GM23338 (cell line): ENCODE measurements at regions not wholly inside any gene's neighbourhood (a gene's known extent, or its start where the extent isn't known, plus 50 kb on each side); places are given as distances from the start of the nearest gene placed in this dataset.

Experiments used
- ATAC-seq: fragments of 200-7000 bp; cut with Tn5 transposase; 3 replicates; pipeline ENCODE4 v1.9.1; 2020
- DNase-seq: peaks from one replicate; pipeline ENCODE4 v3.0.0-alpha.2; 2015; ENCODE audit warnings: low spot score
- H2AFZ ChIP-seq: fragments of 200-600 bp; sonication (generic); 2 replicates; pipeline ENCODE4 v1.8.0; 2016; ENCODE audit warnings: antibody characterized with exemption, mild to moderate bottlenecking, moderate library complexity
- H3F3A ChIP-seq: fragments of 200-600 bp; sonication (generic); replicated peaks from 2 replicates; pipeline ENCODE4 v1.8.0; 2017; ENCODE audit warnings: antibody characterized with exemption, mixed run types, low read depth
- H3K27ac ChIP-seq: fragments of 200-600 bp; sonication (generic); 2 replicates; pipeline ENCODE4 v1.6.1; 2016; ENCODE audit warnings: low read depth
- H3K27me3 ChIP-seq: fragments of 200-600 bp; sonication (generic); 2 replicates; pipeline ENCODE4 v1.8.0; 2016; ENCODE audit warnings: mild to moderate bottlenecking, mixed run types, moderate library complexity; ENCODE audit not compliant: insufficient read depth
- H3K36me3 ChIP-seq: fragments of 200-600 bp; sonication (generic); 2 replicates; pipeline ENCODE4 v1.8.0; 2016; ENCODE audit warnings: mild to moderate bottlenecking; ENCODE audit not compliant: insufficient read depth
- H3K4me1 ChIP-seq: fragments of 200-600 bp; sonication (generic); 2 replicates; pipeline ENCODE4 v1.8.0; 2016; ENCODE audit warnings: mild to moderate bottlenecking, moderate library complexity; ENCODE audit not compliant: insufficient read depth
- H3K4me2 ChIP-seq: fragments of 200-600 bp; sonication (generic); 2 replicates; pipeline ENCODE4 v1.7.1; 2017; ENCODE audit warnings: mixed run types
- H3K4me3 ChIP-seq: fragments of 200-600 bp; sonication (generic); 2 replicates; pipeline ENCODE4 v1.6.1; 2016; ENCODE audit warnings: mixed run types
- H3K79me2 ChIP-seq: fragments of 200-600 bp; sonication (generic); replicated peaks from 2 replicates; pipeline ENCODE4 v1.8.0; 2017; ENCODE audit warnings: mild to moderate bottlenecking; ENCODE audit not compliant: insufficient read depth
- H3K9me2 ChIP-seq: fragments of 200-600 bp; sonication (generic); 2 replicates; pipeline ENCODE4 v1.8.0; 2017; ENCODE audit not compliant: insufficient read depth
- H4K20me1 ChIP-seq: fragments of 200-600 bp; sonication (generic); replicated peaks from 2 replicates; pipeline ENCODE4 v1.8.0; 2017; ENCODE audit warnings: mild to moderate bottlenecking; ENCODE audit not compliant: insufficient read depth
- H3K27ac Mint-ChIP-seq: 2 replicates; pipeline ENCODE4 v1.8.0; 2020; ENCODE audit warnings: inconsistent platforms, mild to moderate bottlenecking, moderate library complexity, mixed read lengths
- H3K27me3 Mint-ChIP-seq: 3 replicates; pipeline ENCODE4 v1.8.0; 2022; ENCODE audit warnings: low read depth, mild to moderate bottlenecking, moderate library complexity, mixed read lengths, inconsistent platforms; ENCODE audit not compliant: insufficient read depth, poor library complexity
- H3K36me3 Mint-ChIP-seq: 3 replicates; pipeline ENCODE4 v1.8.0; 2021; ENCODE audit warnings: low read depth, mild to moderate bottlenecking, inconsistent platforms, moderate library complexity, mixed read lengths
- H3K4me1 Mint-ChIP-seq: 3 replicates; pipeline ENCODE4 v1.8.0; 2020; ENCODE audit warnings: mild to moderate bottlenecking, inconsistent platforms, mixed read lengths
- H3K4me3 Mint-ChIP-seq: 3 replicates; pipeline ENCODE4 v1.8.0; 2021; ENCODE audit warnings: moderate library complexity, mild to moderate bottlenecking, inconsistent platforms, mixed read lengths
- H3K9me3 Mint-ChIP-seq: 3 replicates; pipeline ENCODE4 v1.8.0; 2020; ENCODE audit warnings: moderate library complexity, mild to moderate bottlenecking, inconsistent platforms, mixed read lengths
- CTCF ChIP-seq, 2 experiments: fragments of 200-600 bp in 1 of 2; sonication (generic) in 1 of 2; conservative IDR thresholded peaks; 2 replicates each; pipeline versions ENCODE4 v1.5.1 to v1.6.1; 2016 to 2017; ENCODE audit warnings: antibody characterized with exemption in 2 of 2, low read depth in 2 of 2, mild to moderate bottlenecking in 2 of 2, moderate library complexity in 1 of 2
- ETS1 ChIP-seq: IDR thresholded peaks from 2 replicates; pipeline ENCODE4 v1.6.1; 2016; ENCODE audit warnings: antibody characterized with exemption
- EZH2phosphoT487 ChIP-seq: fragments of 200-600 bp; sonication (generic); IDR thresholded peaks from one replicate; pipeline ENCODE4 v1.8.1; 2018; ENCODE audit warnings: antibody characterized with exemption; ENCODE audit not compliant: unreplicated experiment
- NANOG ChIP-seq: IDR thresholded peaks from 2 replicates; pipeline ENCODE4 v1.6.1; 2016; ENCODE audit warnings: antibody characterized with exemption, borderline replicate concordance
- POLR2AphosphoS5 ChIP-seq: IDR thresholded peaks from 2 replicates; pipeline ENCODE4 v1.6.1; 2016; ENCODE audit warnings: antibody characterized with exemption, low read depth
- REST ChIP-seq: IDR thresholded peaks from one replicate; pipeline ENCODE4 v1.6.1; 2018; ENCODE audit warnings: antibody characterized with exemption; ENCODE audit not compliant: unreplicated experiment
- STAT1 ChIP-seq: IDR thresholded peaks from one replicate; pipeline ENCODE4 v1.6.1; 2016; ENCODE audit warnings: antibody characterized with exemption; ENCODE audit not compliant: unreplicated experiment
- ZNF331 ChIP-seq: fragments of 250-450 bp; sonication (Bioruptor Pico); IDR thresholded peaks from 2 replicates; pipeline ENCODE4 v1.5.0; 2020; ENCODE audit warnings: low read depth, mild to moderate bottlenecking, moderate library complexity
- ZNF462 ChIP-seq: fragments of 250-450 bp; sonication (Bioruptor Pico); IDR thresholded peaks from 2 replicates; pipeline ENCODE4 v1.5.0; 2020; ENCODE audit warnings: mild to moderate bottlenecking, moderate library complexity

GRCh38 chr3:26106228-26106627 lies 316.3 kb downstream of the OXSM start:
- ATAC-seq (no peak; the same call in 2 of the 3 replicates), DNase-seq (no peak)
- Histone ChIP-seq H3K36me3 (no peaks in the 10 kb centered on the region), H3K79me2 (no peaks in the 10 kb centered on the region), H3K27ac (no peak overlapping the region), H3K27me3 (no peaks in the 10 kb centered on the region), H3K4me1 (peaks cover 3% of the 10 kb centered on the region; the same call in 1 of the 2 replicates), H3K9me2 (no peaks in the 10 kb centered on the region; the same call in 1 of the 2 replicates), H3K4me3 (no peak overlapping the region), H4K20me1 (no peaks in the 10 kb centered on the region), H3K4me2 (no peak overlapping the region), H2AFZ (no peak overlapping the region), H3F3A (no peaks in the 10 kb centered on the region)
- no peak overlapping the region for H3K4me3 Mint-ChIP-seq
- no peak overlapping the region for H3K27ac Mint-ChIP-seq
- no peaks in the 10 kb centered on the region for H3K27me3 Mint-ChIP-seq
- TF ChIP-seq ZNF331 (CRISPR knock-in tag) (no peak), NANOG (no peak), REST (no peak), STAT1 (no peak), ETS1 (no peak), ZNF462 (CRISPR knock-in tag) (no peak), POLR2AphosphoS5 (no peak), CTCF (conservative IDR thresholded peaks at IDR 0.05; ENCODE audit: low read depth in 2 of 2) (no peak), EZH2phosphoT487 (no peak)
- no peaks in the 10 kb centered on the region; the same call in 2 of the 3 replicates for H3K36me3 Mint-ChIP-seq
- H3K9me3 Mint-ChIP-seq, result no peaks in the 10 kb centered on the region
- peaks cover 17% of the 10 kb centered on the region; the same call in 2 of the 3 replicates for H3K4me1 Mint-ChIP-seq
